ENCODE measurements at regions not wholly inside any gene's neighbourhood (a gene's known extent, or its start where the extent isn't known, plus 50 kb on each side); places are given as distances from the start of the nearest gene placed in this dataset.

GRCh38 chr10:44627591-44628354 lies 242.9 kb upstream of the CXCL12 start:
- H3K9me1 ChIP-seq (ENCODE audit: control insufficient read depth, insufficient read depth, low read length), result no peaks in the 10 kb centered on the region
- no peaks in the 10 kb centered on the region for H3K36me3 ChIP-seq (ENCODE audit: control insufficient read depth, insufficient read depth, low read length)
- TF ChIP-seq KAT8 (IDR thresholded peaks at IDR 0.05; ENCODE audit: low read depth) (no peak), ZNF217 (CRISPR knock-in tag; IDR thresholded peaks at IDR 0.05) (no peak), ETS2 (tag; IDR thresholded peaks at IDR 0.05; ENCODE audit: borderline replicate concordance, poor library complexity, severe bottlenecking) (no peak), MITF (IDR thresholded peaks at IDR 0.05) (no peak), SRSF9 (IDR thresholded peaks at IDR 0.05; ENCODE audit: borderline replicate concordance, low read depth, low read length) (no peak), POU5F1 (IDR thresholded peaks at IDR 0.05; ENCODE audit: borderline replicate concordance, low read depth, low read length, partially characterized antibody) (no peak), NCOA1 (IDR thresholded peaks at IDR 0.05; ENCODE audit: low read depth) (no peak), ATF1 (CRISPR knock-in tag; IDR thresholded peaks at IDR 0.05) (no peak), ATF1 (tag; IDR thresholded peaks at IDR 0.05) (no peak), RERE (CRISPR knock-in tag; IDR thresholded peaks at IDR 0.05; ENCODE audit: borderline replicate concordance) (no peak), MEF2A (IDR thresholded peaks at IDR 0.05; ENCODE audit: control insufficient read depth, low read depth, low read length) (no peak), ARNT (IDR thresholded peaks at IDR 0.05) (no peak), HES1 (IDR thresholded peaks at IDR 0.05; ENCODE audit: low read depth) (no peak), BDP1 (IDR thresholded peaks at IDR 0.05; ENCODE audit: insufficient read depth, insufficient read length) (no peak), HDAC2 (IDR thresholded peaks at IDR 0.05) (no peak)
- in situ Hi-C loops (cut with MboI), result no loop called here
- ChIA-PET CTCF (ENCODE audit: low intra/inter-chr PET ratio) (no interaction called here), POLR2A (interaction anchor here (1.5 kb wide), 1 partner anchor 26 kb away, joined by 3 read pairs; no protein-coding TSS in a partner anchor)
- WGBS (ENCODE audit: insufficient coverage, low coverage, missing lambda C conversion rate), result 4% methylated on average over 6 of the region's 6 CpGs
- H3K9me3 ChIP-seq (replicated peaks; ENCODE audit: control insufficient read depth, insufficient read depth, low read depth, low read length), result no peaks in the 10 kb centered on the region; the same call in 1 of the 2 replicates
- intact Hi-C loops (cut with micrococcal nuclease), result no loop called here
- no peaks in the 10 kb centered on the region; a peak in 1 of 5 replicates for H3K4me1 ChIP-seq (replicated peaks in 1 of 2; ENCODE audit: control insufficient read depth in 2 of 2, insufficient read depth in 2 of 2, low read length in 2 of 2)
- H3K9ac ChIP-seq (ENCODE audit: insufficient read depth in 1 of 2, low read depth in 2 of 2, low read length in 2 of 2), result no peak overlapping the region
- no peak for DNase-seq (ENCODE audit: extremely low read depth in 1 of 4, low spot score in 3 of 4)
- no peak overlapping the region for H3K27ac ChIP-seq (ENCODE audit: extremely low read depth, low read depth, low read length)
- no peaks in the 10 kb centered on the region for H3K79me2 ChIP-seq (ENCODE audit: control insufficient read depth, insufficient read depth, low read length)
- FAIRE-seq, result no peak
- no TSS peak for BruUV-seq (replicated peaks)
- H3K27me3 ChIP-seq (ENCODE audit: control insufficient read depth in 2 of 2, insufficient read depth in 2 of 2, low read length in 2 of 2), result no peaks in the 10 kb centered on the region
- no peak for ATAC-seq
- no peak overlapping the region for H2AFZ ChIP-seq (ENCODE audit: low read depth, low read length)
- H3K4me3 ChIP-seq, result no peak overlapping the region
- H3K4me2 ChIP-seq (ENCODE audit: insufficient read depth, low read length), result no peak overlapping the region
- H4K20me1 ChIP-seq (replicated peaks; ENCODE audit: control insufficient read depth, insufficient read depth, low read length), result no peaks in the 10 kb centered on the region

Measured in K562 (cell line).